Endothelial cell of umbilical vein (primary cell): ENCODE measurements at regions not wholly inside any gene's neighbourhood (a gene's known extent, or its start where the extent isn't known, plus 50 kb on each side); places are given as distances from the start of the nearest gene placed in this dataset.

Experiments
- EZH2 ChIP-seq: IDR thresholded peaks from 2 replicates; pipeline ENCODE4 v1.6.1; 2012; ENCODE audit warnings: borderline replicate concordance, low read depth, mild to moderate bottlenecking, moderate library complexity, low read length, inconsistent platforms; ENCODE audit not compliant: severe bottlenecking
- POLR2AphosphoS5 ChIP-seq: IDR thresholded peaks from 2 replicates; pipeline ENCODE4 v1.6.1; 2012; ENCODE audit warnings: low read depth, mild to moderate bottlenecking, control low read depth, low read length, moderate library complexity; ENCODE audit not compliant: insufficient read depth
- TF ChIP-seq, protein P1 (sequence below): IDR thresholded peaks from 2 replicates; pipeline ENCODE4 v1.6.1; 2011; ENCODE audit not compliant: insufficient read depth, insufficient read length
- TF ChIP-seq, protein P2 (sequence below), 2 donors: IDR thresholded peaks; 1 replicate in 1 of 2; 2 replicates in 1 of 2; pipeline ENCODE4 v1.5.1; 2011; ENCODE audit warnings: low read length in 2 of 2, mild to moderate bottlenecking in 2 of 2, moderate library complexity in 2 of 2, control low read depth in 1 of 2, inconsistent platforms in 1 of 2, low read depth in 1 of 2; ENCODE audit not compliant: insufficient read depth in 1 of 2; ENCODE audit errors: extremely low read depth in 1 of 2

DNA sequence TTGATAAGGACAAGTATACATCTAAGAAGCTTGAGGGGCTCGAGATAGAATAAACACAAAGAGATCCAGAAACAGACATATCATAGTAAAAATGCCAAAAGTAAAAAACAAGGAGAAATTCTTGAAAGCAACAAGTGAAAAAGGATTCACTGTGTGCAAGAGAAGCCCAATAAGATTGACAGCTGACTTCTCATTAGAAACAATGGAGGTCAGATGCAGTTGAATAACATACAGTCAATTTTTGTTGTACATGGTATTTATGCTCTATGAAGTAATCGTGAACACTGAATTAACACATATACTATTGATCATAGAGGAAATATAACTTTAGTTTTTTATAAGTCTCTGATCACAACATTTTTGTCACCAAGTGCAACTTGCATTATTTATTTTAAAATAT, 982.8 kb upstream of the SORCS1 start:
- no peak for TF ChIP-seq EZH2
- TF ChIP-seq, protein P1, sequence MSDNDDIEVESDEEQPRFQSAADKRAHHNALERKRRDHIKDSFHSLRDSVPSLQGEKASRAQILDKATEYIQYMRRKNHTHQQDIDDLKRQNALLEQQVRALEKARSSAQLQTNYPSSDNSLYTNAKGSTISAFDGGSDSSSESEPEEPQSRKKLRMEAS: no peak
- no peak for TF ChIP-seq POLR2AphosphoS5
- TF ChIP-seq, protein P2, sequence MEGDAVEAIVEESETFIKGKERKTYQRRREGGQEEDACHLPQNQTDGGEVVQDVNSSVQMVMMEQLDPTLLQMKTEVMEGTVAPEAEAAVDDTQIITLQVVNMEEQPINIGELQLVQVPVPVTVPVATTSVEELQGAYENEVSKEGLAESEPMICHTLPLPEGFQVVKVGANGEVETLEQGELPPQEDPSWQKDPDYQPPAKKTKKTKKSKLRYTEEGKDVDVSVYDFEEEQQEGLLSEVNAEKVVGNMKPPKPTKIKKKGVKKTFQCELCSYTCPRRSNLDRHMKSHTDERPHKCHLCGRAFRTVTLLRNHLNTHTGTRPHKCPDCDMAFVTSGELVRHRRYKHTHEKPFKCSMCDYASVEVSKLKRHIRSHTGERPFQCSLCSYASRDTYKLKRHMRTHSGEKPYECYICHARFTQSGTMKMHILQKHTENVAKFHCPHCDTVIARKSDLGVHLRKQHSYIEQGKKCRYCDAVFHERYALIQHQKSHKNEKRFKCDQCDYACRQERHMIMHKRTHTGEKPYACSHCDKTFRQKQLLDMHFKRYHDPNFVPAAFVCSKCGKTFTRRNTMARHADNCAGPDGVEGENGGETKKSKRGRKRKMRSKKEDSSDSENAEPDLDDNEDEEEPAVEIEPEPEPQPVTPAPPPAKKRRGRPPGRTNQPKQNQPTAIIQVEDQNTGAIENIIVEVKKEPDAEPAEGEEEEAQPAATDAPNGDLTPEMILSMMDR (IDR thresholded peaks at IDR 0.05; ENCODE audit: extremely low read depth in 1 of 2, insufficient read depth in 1 of 2, low read depth in 1 of 2, low read length in 2 of 2): no peak
